ENCODE measurements at regions not wholly inside any gene's neighbourhood (a gene's known extent, or its start where the extent isn't known, plus 50 kb on each side); places are given as distances from the start of the nearest gene placed in this dataset.

DNA sequence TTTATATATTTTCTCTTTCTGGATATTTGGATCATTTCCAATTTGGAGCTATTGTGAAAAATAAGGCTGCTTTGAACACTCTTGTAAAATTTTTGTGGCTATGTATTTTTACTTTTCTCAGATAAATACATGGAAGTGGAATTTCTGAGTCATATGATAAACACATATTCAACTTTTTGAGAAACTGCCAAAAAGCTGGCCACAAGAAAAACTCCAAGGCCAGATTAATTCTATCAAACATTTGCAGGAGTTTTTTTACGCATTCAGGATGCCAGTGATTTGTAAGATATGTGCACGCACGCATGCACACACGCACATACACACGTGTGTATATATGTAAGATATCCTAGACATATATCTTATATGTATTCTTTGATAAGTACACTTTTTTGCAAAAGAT is 477.5 kb upstream of the SPHKAP start:
- Histone ChIP-seq H3K36me3 (ENCODE audit: insufficient read depth in 1 of 2, low read depth in 1 of 2) (no peaks in the 10 kb centered on the region), H3K27me3 (ENCODE audit: insufficient read depth in 3 of 3, low read length in 2 of 3) (no peaks in the 10 kb centered on the region), H3K9me3 (no peaks in the 10 kb centered on the region), H3K4me3 (no peak overlapping the region), H3K4me1 (no peaks in the 10 kb centered on the region), H3K27ac (no peak overlapping the region)
- TF ChIP-seq, protein P1, sequence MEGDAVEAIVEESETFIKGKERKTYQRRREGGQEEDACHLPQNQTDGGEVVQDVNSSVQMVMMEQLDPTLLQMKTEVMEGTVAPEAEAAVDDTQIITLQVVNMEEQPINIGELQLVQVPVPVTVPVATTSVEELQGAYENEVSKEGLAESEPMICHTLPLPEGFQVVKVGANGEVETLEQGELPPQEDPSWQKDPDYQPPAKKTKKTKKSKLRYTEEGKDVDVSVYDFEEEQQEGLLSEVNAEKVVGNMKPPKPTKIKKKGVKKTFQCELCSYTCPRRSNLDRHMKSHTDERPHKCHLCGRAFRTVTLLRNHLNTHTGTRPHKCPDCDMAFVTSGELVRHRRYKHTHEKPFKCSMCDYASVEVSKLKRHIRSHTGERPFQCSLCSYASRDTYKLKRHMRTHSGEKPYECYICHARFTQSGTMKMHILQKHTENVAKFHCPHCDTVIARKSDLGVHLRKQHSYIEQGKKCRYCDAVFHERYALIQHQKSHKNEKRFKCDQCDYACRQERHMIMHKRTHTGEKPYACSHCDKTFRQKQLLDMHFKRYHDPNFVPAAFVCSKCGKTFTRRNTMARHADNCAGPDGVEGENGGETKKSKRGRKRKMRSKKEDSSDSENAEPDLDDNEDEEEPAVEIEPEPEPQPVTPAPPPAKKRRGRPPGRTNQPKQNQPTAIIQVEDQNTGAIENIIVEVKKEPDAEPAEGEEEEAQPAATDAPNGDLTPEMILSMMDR (IDR thresholded peaks at IDR 0.05) = no peak
- 91 to 93% (median 92%) methylated on average over 5 of the region's 5 CpGs for WGBS, 3 donors
- intact Hi-C loops (cut with DNase I) = no loop called here
- DNase-seq (no peak), ATAC-seq (no peak)

DNA sequence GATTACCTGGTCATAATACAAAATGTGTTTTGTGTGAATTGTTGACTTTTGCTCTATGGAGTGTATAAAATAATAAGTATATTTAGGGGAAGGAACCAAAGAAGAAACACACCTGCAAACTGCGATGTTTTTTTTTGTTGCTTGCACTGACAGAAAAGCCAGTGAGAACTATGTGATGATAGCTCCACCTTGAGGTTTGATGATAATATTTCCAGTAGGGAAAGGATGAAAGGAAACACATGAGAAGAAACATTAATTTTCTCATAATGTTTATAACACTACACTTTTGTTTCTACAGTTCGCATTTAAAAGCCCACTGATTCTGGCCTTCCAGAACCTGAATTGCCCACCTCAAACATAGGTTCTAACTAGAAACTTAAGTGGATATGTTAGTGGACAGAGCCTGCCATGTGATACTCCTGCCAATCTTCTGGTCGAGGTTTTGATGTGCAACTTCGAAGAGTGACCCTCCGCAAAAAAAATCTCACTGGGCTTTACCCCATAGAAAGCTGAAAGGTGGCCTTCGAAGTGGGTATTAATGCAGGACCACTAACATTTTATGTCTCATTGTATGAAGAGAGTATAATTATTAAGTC is 476.4 kb upstream of the SPHKAP start:
- ATAC-seq = no peak
- 40 to 50% (median 41%) methylated on average over 6 of the region's 6 CpGs for WGBS, 3 donors

DNA sequence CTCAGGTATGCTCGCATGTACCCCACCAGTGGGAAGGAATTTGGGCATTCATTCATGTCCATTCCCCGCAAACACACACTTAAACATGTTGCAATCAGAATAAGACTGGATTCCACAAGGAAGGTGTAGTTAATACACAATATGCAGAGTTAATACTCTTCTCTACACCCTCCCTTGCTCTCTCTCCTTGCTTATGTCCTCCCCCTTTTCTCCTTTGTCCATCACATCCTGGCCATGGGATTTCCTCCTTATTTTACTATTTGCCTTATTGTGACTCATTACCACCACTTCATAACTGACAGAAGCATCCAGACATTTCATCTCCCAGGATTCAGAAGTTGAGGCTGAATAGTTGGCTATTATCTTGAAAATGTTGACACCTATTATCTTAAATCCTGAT is 473.8 kb upstream of the SPHKAP start:
- Histone ChIP-seq H3K27me3 (ENCODE audit: insufficient read depth in 3 of 3, low read length in 2 of 3) (no peaks in the 10 kb centered on the region), H3K36me3 (ENCODE audit: insufficient read depth in 1 of 2, low read depth in 1 of 2) (no peaks in the 10 kb centered on the region), H3K4me1 (no peaks in the 10 kb centered on the region), H3K4me3 (no peak overlapping the region), H3K27ac (no peak overlapping the region), H3K9me3 (no peaks in the 10 kb centered on the region)
- DNase-seq (no peak), ATAC-seq (no peak)
- intact Hi-C loops (cut with DNase I) = no loop called here
- TF ChIP-seq, protein P1 (IDR thresholded peaks at IDR 0.05) = no peak
- WGBS, 3 donors = 78 to 82% (median 82%) methylated on average over 2 of the region's 2 CpGs

More for the DNA sequence above, 476.4 kb upstream of the SPHKAP start:
- intact Hi-C loops (cut with DNase I) = no loop called here
- Histone ChIP-seq H3K27ac (no peak overlapping the region), H3K27me3 (ENCODE audit: insufficient read depth in 3 of 3, low read length in 2 of 3) (no peaks in the 10 kb centered on the region), H3K4me3 (no peak overlapping the region), H3K4me1 (no peaks in the 10 kb centered on the region), H3K36me3 (ENCODE audit: insufficient read depth in 1 of 2, low read depth in 1 of 2) (no peaks in the 10 kb centered on the region), H3K9me3 (no peaks in the 10 kb centered on the region)
- TF ChIP-seq, protein P1 (IDR thresholded peaks at IDR 0.05) = peak; percentile 14
- no peak for DNase-seq

DNA sequence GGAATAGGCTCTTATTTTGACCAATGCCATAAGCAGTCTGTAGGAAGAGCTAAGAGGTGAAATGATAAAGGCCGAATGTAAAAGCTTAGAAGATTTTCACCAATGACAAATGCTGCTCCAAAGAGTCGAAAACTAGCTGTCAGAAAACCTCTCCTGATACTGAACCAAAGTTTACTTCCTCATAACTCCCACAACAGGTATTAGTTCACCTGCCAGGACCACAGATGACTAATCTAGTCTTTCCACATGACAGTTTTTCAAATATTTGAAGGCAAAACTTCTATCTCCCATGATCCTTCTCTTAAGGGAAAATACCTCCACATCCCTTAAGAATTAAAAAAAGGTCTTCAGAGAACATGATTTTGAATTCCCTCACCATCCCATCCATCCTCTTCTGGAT is 473.2 kb upstream of the SPHKAP start:
- TF ChIP-seq, protein P1 (IDR thresholded peaks at IDR 0.05) = no peak
- intact Hi-C loops (cut with DNase I) = no loop called here
- H3K27ac ChIP-seq = no peak overlapping the region

DNA sequence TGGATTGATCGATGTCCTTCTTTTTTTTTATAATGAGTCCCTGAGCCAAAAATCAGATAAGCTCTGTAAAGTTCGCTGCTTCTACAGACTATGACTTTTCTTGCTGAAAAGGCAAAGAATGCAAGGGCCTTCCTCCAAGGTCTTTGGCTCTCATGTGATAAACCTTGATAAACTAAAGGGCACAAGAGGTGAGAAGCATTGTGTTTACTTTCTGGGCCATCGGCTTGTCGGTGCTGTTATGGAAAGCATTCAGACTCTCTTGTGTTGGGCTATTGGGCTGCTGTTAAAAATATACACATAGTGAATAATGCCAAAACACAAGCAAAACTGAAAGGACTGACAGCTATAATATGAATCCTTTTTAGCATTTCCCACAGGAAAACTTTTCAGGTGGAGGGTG is 472.4 kb upstream of the SPHKAP start:
- no peak for DNase-seq
- H3K36me3 ChIP-seq (ENCODE audit: insufficient read depth in 1 of 2, low read depth in 1 of 2) = no peaks in the 10 kb centered on the region
- no peaks in the 10 kb centered on the region for H3K9me3 ChIP-seq
- H3K27me3 ChIP-seq (ENCODE audit: insufficient read depth in 3 of 3, low read length in 2 of 3) = no peaks in the 10 kb centered on the region
- no peak overlapping the region for H3K27ac ChIP-seq
- no peak for ATAC-seq
- WGBS, 3 donors = 63 to 79% (median 78%) methylated on average over 4 of the region's 4 CpGs
- intact Hi-C loops (cut with DNase I) = no loop called here
- H3K4me3 ChIP-seq = no peak overlapping the region
- TF ChIP-seq, protein P1 (IDR thresholded peaks at IDR 0.05) = no peak
- H3K4me1 ChIP-seq = no peaks in the 10 kb centered on the region

More for the DNA sequence above, 473.2 kb upstream of the SPHKAP start:
- Histone ChIP-seq H3K9me3 (no peaks in the 10 kb centered on the region), H3K4me1 (no peaks in the 10 kb centered on the region), H3K36me3 (ENCODE audit: insufficient read depth in 1 of 2, low read depth in 1 of 2) (no peaks in the 10 kb centered on the region), H3K27me3 (ENCODE audit: insufficient read depth in 3 of 3, low read length in 2 of 3) (no peaks in the 10 kb centered on the region), H3K4me3 (no peak overlapping the region)
- ATAC-seq (no peak), DNase-seq (no peak)
- 80 to 90% (median 85%) methylated on average over 2 of the region's 2 CpGs for WGBS, 3 donors

Data from psoas muscle (tissue), 7 donors.